Transverse colon (tissue), 4 donors: ENCODE measurements at regions not wholly inside any gene's neighbourhood (a gene's known extent, or its start where the extent isn't known, plus 50 kb on each side); places are given as distances from the start of the nearest gene placed in this dataset.

Experiments used
- CTCF ChIP-seq, 5 experiments: fragments of 200-600 bp in 3 of 5; fragments of 450-650 bp in 2 of 5; sonication (generic) in 3 of 5; IDR thresholded peaks; 1 replicate in 2 of 5; 2 replicates in 3 of 5; pipeline ENCODE4 v1.5.1; 2016 to 2017; ENCODE audit warnings: antibody characterized with exemption in 5 of 5, inconsistent platforms in 3 of 5, mild to moderate bottlenecking in 2 of 5, moderate library complexity in 1 of 5
- EP300 ChIP-seq: sonication (generic); formaldehyde crosslinking; IDR thresholded peaks from one replicate; pipeline ENCODE4 v1.6.1; 2017; ENCODE audit warnings: antibody characterized with exemption, low read depth
- POLR2A ChIP-seq: fragments of 450-650 bp; IDR thresholded peaks from one replicate; pipeline ENCODE4 v1.6.1; 2016; ENCODE audit warnings: antibody characterized with exemption, mild to moderate bottlenecking, moderate library complexity
- POLR2AphosphoS5 ChIP-seq, 3 donors: sonication (generic); formaldehyde crosslinking; IDR thresholded peaks; one replicate each; pipeline ENCODE4 v1.6.1; 2016; ENCODE audit warnings: antibody characterized with exemption in 3 of 3

- TF ChIP-seq CTCF (IDR thresholded peaks at IDR 0.05): peak in 3 of 5 experiments; percentile 11 to 35 (median 23)
- TF ChIP-seq POLR2A: no peak
- TF ChIP-seq POLR2AphosphoS5 (IDR thresholded peaks at IDR 0.05): no peak
- TF ChIP-seq EP300: no peak
Measured at GRCh38 chr6:11460001-11460668, 77.4 kb upstream of the TMEM170B start.
